Ishikawa (cell line): ENCODE measurements at regions not wholly inside any gene's neighbourhood (a gene's known extent, or its start where the extent isn't known, plus 50 kb on each side); places are given as distances from the start of the nearest gene placed in this dataset.

Source experiments
- CEBPB ChIP-seq: IDR thresholded peaks from 2 replicates; pipeline ENCODE4 v1.6.1; 2012
- CREB1 ChIP-seq: IDR thresholded peaks from 2 replicates; pipeline ENCODE4 v1.6.1; 2012; ENCODE audit warnings: low read depth
- EP300 ChIP-seq: IDR thresholded peaks from 2 replicates; pipeline ENCODE4 v1.6.1; 2012; ENCODE audit warnings: borderline replicate concordance
- MAX ChIP-seq: IDR thresholded peaks from 2 replicates; pipeline ENCODE4 v1.6.1; 2012
- NFIC ChIP-seq: IDR thresholded peaks from 2 replicates; pipeline ENCODE4 v1.6.1; 2012
- RAD21 ChIP-seq: IDR thresholded peaks from 2 replicates; pipeline ENCODE4 v1.6.1; 2012; ENCODE audit warnings: low read depth
- TCF12 ChIP-seq: IDR thresholded peaks from 2 replicates; pipeline ENCODE4 v1.6.1; 2012; ENCODE audit warnings: low read depth
- YY1 ChIP-seq: IDR thresholded peaks from 2 replicates; pipeline ENCODE4 v1.6.1; 2012; ENCODE audit warnings: low read depth
- TF ChIP-seq, protein P1 (sequence below): IDR thresholded peaks from 2 replicates; pipeline ENCODE4 v1.6.1; 2012; ENCODE audit warnings: low read depth, mild to moderate bottlenecking
- TF ChIP-seq, protein P2 (sequence below): IDR thresholded peaks from 2 replicates; pipeline ENCODE4 v1.6.1; 2012

DNA sequence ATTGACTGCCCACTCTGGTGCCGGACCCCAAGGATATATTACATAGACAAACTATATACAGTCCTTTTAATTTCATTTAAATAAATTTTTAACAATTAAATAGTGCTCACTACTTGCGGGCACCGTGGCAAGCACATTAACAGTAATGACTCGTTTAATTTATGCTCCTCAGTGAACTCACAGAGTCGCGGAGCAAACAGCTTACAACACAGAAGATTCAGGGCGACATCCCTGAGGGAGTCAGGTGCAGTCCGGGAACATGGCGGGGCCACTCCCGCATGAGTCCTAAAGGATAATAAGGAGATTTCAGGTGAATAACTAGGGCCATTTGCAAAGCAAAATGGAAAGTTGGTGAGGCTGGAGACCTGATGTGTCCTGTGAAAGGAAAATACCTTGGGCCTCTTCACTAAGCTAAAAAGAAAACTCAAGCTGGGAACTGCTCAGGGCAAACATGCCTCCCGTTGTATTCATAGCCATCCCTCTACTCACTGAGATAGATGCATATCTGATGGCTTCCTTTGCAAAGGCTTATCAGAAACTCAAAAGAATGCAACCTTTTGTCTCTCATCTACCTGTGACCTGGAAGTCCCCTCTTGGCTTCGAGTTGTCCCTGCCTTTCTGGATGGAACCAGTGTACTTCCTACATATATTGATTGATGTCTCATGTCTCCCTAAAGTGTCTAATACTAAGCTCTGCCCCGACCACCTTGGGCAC lies 125.6 kb downstream of the KLF6 start:
- TF ChIP-seq, protein P1, sequence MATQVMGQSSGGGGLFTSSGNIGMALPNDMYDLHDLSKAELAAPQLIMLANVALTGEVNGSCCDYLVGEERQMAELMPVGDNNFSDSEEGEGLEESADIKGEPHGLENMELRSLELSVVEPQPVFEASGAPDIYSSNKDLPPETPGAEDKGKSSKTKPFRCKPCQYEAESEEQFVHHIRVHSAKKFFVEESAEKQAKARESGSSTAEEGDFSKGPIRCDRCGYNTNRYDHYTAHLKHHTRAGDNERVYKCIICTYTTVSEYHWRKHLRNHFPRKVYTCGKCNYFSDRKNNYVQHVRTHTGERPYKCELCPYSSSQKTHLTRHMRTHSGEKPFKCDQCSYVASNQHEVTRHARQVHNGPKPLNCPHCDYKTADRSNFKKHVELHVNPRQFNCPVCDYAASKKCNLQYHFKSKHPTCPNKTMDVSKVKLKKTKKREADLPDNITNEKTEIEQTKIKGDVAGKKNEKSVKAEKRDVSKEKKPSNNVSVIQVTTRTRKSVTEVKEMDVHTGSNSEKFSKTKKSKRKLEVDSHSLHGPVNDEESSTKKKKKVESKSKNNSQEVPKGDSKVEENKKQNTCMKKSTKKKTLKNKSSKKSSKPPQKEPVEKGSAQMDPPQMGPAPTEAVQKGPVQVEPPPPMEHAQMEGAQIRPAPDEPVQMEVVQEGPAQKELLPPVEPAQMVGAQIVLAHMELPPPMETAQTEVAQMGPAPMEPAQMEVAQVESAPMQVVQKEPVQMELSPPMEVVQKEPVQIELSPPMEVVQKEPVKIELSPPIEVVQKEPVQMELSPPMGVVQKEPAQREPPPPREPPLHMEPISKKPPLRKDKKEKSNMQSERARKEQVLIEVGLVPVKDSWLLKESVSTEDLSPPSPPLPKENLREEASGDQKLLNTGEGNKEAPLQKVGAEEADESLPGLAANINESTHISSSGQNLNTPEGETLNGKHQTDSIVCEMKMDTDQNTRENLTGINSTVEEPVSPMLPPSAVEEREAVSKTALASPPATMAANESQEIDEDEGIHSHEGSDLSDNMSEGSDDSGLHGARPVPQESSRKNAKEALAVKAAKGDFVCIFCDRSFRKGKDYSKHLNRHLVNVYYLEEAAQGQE = no peak
- TF ChIP-seq, protein P2, sequence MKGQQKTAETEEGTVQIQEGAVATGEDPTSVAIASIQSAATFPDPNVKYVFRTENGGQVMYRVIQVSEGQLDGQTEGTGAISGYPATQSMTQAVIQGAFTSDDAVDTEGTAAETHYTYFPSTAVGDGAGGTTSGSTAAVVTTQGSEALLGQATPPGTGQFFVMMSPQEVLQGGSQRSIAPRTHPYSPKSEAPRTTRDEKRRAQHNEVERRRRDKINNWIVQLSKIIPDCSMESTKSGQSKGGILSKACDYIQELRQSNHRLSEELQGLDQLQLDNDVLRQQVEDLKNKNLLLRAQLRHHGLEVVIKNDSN = no peak
- TF ChIP-seq NFIC (no peak), MAX (no peak), CREB1 (no peak), RAD21 (no peak), CEBPB (no peak), YY1 (no peak), TCF12 (no peak), EP300 (no peak)
